HEK293 (cell line): ENCODE measurements at regions not wholly inside any gene's neighbourhood (a gene's known extent, or its start where the extent isn't known, plus 50 kb on each side); places are given as distances from the start of the nearest gene placed in this dataset.

Experiments used
- CTCF ChIA-PET: fragments of 350-600 bp; formaldehyde crosslinking; extraction: SDS; loops from one replicate; lab custom pipeline; 2021; ENCODE audit warnings: antibody characterized with exemption; lab: Yijun Ruan, JAX
- POLR2A ChIA-PET: fragments of 300-600 bp; formaldehyde crosslinking; extraction: SDS; loops from one replicate; lab custom pipeline; 2020; ENCODE audit warnings: antibody characterized with exemption, inconsistent platforms; lab: Yijun Ruan, JAX
- H3K27ac ChIP-seq: fragments of 200-500 bp; sonication (Bioruptor generic); 2 replicates; pipeline ENCODE4 v1.5.1; 2014; ENCODE audit warnings: low read depth, low read length, control low read depth, inconsistent platforms; ENCODE audit errors: extremely low read depth
- H3K36me3 ChIP-seq, 2 experiments: fragments of 200-500 bp in 1 of 2; sonication (Bioruptor generic) in 1 of 2; 1 replicate in 1 of 2; 2 replicates in 1 of 2; pipeline ENCODE4 v1.5.1; 2014 to 2017; ENCODE audit warnings: inconsistent platforms in 2 of 2, low read length in 2 of 2; ENCODE audit not compliant: control insufficient read depth in 2 of 2, insufficient read depth in 1 of 2
- H3K4me1 ChIP-seq: fragments of 200-500 bp; sonication (Bioruptor generic); 2 replicates; pipeline ENCODE4 v1.5.1; 2014; ENCODE audit warnings: mild to moderate bottlenecking, low read length, inconsistent platforms; ENCODE audit not compliant: control insufficient read depth, insufficient read depth
- H3K4me3 ChIP-seq: 2 replicates; pipeline ENCODE4 v1.5.1; 2011; ENCODE audit warnings: low read depth, mild to moderate bottlenecking, control low read depth, low read length, moderate library complexity
- H3K9me3 ChIP-seq: fragments of 200-500 bp; sonication (Bioruptor generic); 2 replicates; pipeline ENCODE4 v1.5.1; 2014; ENCODE audit warnings: low read depth, low read length, inconsistent platforms; ENCODE audit not compliant: control insufficient read depth, insufficient read depth
- CTCF ChIP-seq: fragments of 450-650 bp; formaldehyde crosslinking; IDR thresholded peaks from 2 replicates; pipeline ENCODE4 v1.5.1; 2016; ENCODE audit warnings: missing biosample characterization, missing genetic modification characterization
- ELK4 ChIP-seq: IDR thresholded peaks from 2 replicates; pipeline ENCODE4 v1.6.1; 2011; ENCODE audit warnings: mild to moderate bottlenecking, low read depth, low read length, borderline replicate concordance
- GLI2 ChIP-seq: fragments of 450-650 bp; formaldehyde crosslinking; IDR thresholded peaks from 2 replicates; pipeline ENCODE4; 2017; ENCODE audit warnings: missing biosample characterization, missing genetic modification characterization, low read depth, borderline replicate concordance
- KLF9 ChIP-seq: fragments of 450-650 bp; formaldehyde crosslinking; IDR thresholded peaks from 2 replicates; pipeline ENCODE4 v1.5.1; 2016; ENCODE audit warnings: missing biosample characterization, missing genetic modification characterization, low read depth
- PBX3 ChIP-seq: sonication (generic); formaldehyde crosslinking; IDR thresholded peaks from 2 replicates; pipeline ENCODE4 v1.8.1; 2022; ENCODE audit warnings: mild to moderate bottlenecking, moderate library complexity, missing genetic modification reagents
- SCRT1 ChIP-seq: fragments of 450-650 bp; formaldehyde crosslinking; IDR thresholded peaks from 2 replicates; pipeline ENCODE4 v1.5.1; 2016; ENCODE audit warnings: missing biosample characterization, missing genetic modification characterization, borderline replicate concordance
- ZFP41 ChIP-seq: fragments of 450-650 bp; formaldehyde crosslinking; IDR thresholded peaks from 2 replicates; pipeline ENCODE4 v1.5.1; 2016; ENCODE audit warnings: missing biosample characterization, missing genetic modification characterization, borderline replicate concordance
- ZNF148 ChIP-seq: fragments of 450-650 bp; formaldehyde crosslinking; IDR thresholded peaks from 2 replicates; pipeline ENCODE4 v1.5.0; 2017; ENCODE audit warnings: missing biosample characterization, missing genetic modification characterization, borderline replicate concordance
- ZNF354C ChIP-seq: fragments of 450-650 bp; formaldehyde crosslinking; IDR thresholded peaks from 2 replicates; pipeline ENCODE4 v1.5.1; 2016; ENCODE audit warnings: missing biosample characterization, missing genetic modification characterization, low read depth, borderline replicate concordance
- ZNF362 ChIP-seq: fragments of 450-650 bp; formaldehyde crosslinking; IDR thresholded peaks from 2 replicates; pipeline ENCODE4 v1.5.1; 2016; ENCODE audit warnings: missing biosample characterization, missing genetic modification characterization
- ZNF513 ChIP-seq: fragments of 450-650 bp; IDR thresholded peaks from 2 replicates; pipeline ENCODE4 v1.5.1; 2018; ENCODE audit warnings: missing biosample characterization, missing genetic modification characterization
- ZNF518A ChIP-seq: fragments of 450-650 bp; formaldehyde crosslinking; conservative IDR thresholded peaks from 2 replicates; pipeline ENCODE4 v1.5.1; 2016; ENCODE audit warnings: low read depth, missing biosample characterization, missing genetic modification characterization
- ZNF544 ChIP-seq: fragments of 450-650 bp; formaldehyde crosslinking; IDR thresholded peaks from 2 replicates; pipeline ENCODE4 v1.5.0; 2017; ENCODE audit warnings: missing biosample characterization, missing genetic modification characterization
- ZNF621 ChIP-seq: fragments of 450-650 bp; formaldehyde crosslinking; IDR thresholded peaks from 2 replicates; pipeline ENCODE4 v1.5.1; 2017; ENCODE audit warnings: missing biosample characterization, missing genetic modification characterization
- ZNF677 ChIP-seq: fragments of 450-650 bp; IDR thresholded peaks from 2 replicates; pipeline ENCODE4 v1.5.0; 2018; ENCODE audit warnings: missing biosample characterization, mild to moderate bottlenecking, missing genetic modification characterization, moderate library complexity
- ZNF692 ChIP-seq: fragments of 450-650 bp; formaldehyde crosslinking; IDR thresholded peaks from 2 replicates; pipeline ENCODE4 v1.5.1; 2016; ENCODE audit warnings: missing biosample characterization, missing genetic modification characterization
- ZNF776 ChIP-seq: fragments of 450-650 bp; formaldehyde crosslinking; IDR thresholded peaks from 2 replicates; pipeline ENCODE4 v1.5.0; 2017; ENCODE audit warnings: missing biosample characterization, missing genetic modification characterization, borderline replicate concordance
- ZNF843 ChIP-seq: fragments of 450-650 bp; formaldehyde crosslinking; IDR thresholded peaks from 2 replicates; pipeline ENCODE4 v1.5.1; 2016; ENCODE audit warnings: missing biosample characterization, missing genetic modification characterization

- TF ChIP-seq ZNF518A (no peak), ZNF362 (tag by site-specific recombination) (no peak), ZNF776 (tag by site-specific recombination) (no peak), KLF9 (no peak), ZNF692 (tag by site-specific recombination) (no peak), ZNF621 (tag by site-specific recombination) (no peak), ELK4 (no peak), ZNF677 (tag by site-specific recombination) (no peak)
Measured at GRCh38 chr20:57006411-57007170, 259.9 kb downstream of the BMP7 start (continued).

- ChIA-PET POLR2A (no interaction called here), CTCF (interaction anchor here (1.4 to 2.8 kb wide), 2 partner anchors 12 to 54 kb away, joined by 4 to 7 read pairs; no protein-coding TSS in a partner anchor)
- Histone ChIP-seq H3K4me3 (no peak overlapping the region), H3K9me3 (no peaks in the 10 kb centered on the region), H3K4me1 (peaks cover 6% of the 10 kb centered on the region), H3K36me3 (no peaks in the 10 kb centered on the region), H3K27ac (no peak overlapping the region)
- TF ChIP-seq ZNF843 (tag by site-specific recombination), result no peak
- no peak for TF ChIP-seq ZFP41
- no peak for TF ChIP-seq ZNF354C
- no peak for TF ChIP-seq ZNF513 (tag by site-specific recombination)
- TF ChIP-seq SCRT1 (tag by site-specific recombination), result no peak
- TF ChIP-seq CTCF (tag by site-specific recombination), result no peak
- no peak for TF ChIP-seq PBX3
- no peak for TF ChIP-seq ZNF544 (tag by site-specific recombination)
- no peak for TF ChIP-seq ZNF148 (tag by site-specific recombination)
- TF ChIP-seq GLI2, result no peak
Measured at GRCh38 chr20:57007171-57007540, 259.3 kb downstream of the BMP7 start.
